Cardiac fibroblast (primary cell): ENCODE measurements at regions not wholly inside any gene's neighbourhood (a gene's known extent, or its start where the extent isn't known, plus 50 kb on each side); places are given as distances from the start of the nearest gene placed in this dataset.

Experiments used
- DNase-seq, 2 donors: peaks; one replicate each; pipeline versions ENCODE4 v3.0.0 to v3.0.0-alpha.2; 2010; ENCODE audit warnings: low read depth in 2 of 2
- H3K4me3 ChIP-seq, 2 donors: replicated peaks in 1 of 2; 1 replicate in 1 of 2; 2 replicates in 1 of 2; pipeline ENCODE4 v1.5.1; 2011; ENCODE audit warnings: low read depth in 2 of 2, low read length in 2 of 2, mild to moderate bottlenecking in 2 of 2, moderate library complexity in 1 of 2
- CTCF ChIP-seq: IDR thresholded peaks from one replicate; pipeline ENCODE4 v1.5.1; 2011; ENCODE audit warnings: low read depth, mild to moderate bottlenecking, low read length, inconsistent platforms

DNA sequence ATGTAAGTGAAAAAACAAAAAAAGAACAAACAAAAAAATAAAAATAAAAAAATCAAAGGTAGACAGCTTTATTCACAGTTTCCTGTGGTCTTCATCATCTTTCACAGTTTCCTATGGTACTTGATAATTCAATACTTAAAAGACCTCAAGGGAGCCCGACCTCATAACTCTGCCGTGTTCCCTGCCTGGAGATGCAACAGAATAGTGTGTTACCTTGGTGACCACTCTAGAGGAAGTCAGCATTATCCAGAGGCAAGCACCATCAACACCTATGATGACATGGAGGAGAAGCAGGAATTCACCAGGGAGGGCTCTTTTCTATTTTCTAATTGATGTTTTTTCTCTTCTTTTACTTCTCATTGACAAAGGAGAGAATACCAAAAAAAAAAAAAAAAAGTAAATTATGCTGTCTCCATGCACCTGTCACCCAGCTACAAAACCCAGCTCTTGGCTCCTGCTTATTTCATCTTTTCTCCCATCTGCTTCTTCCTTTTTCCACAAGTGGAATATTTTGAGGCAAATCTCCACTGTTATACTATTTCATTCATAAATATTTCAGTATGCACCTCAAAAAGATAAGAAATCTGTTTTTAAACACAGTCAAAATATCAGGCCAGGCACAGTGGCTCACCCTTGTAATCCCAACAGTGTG is 95.8 kb upstream of the STXBP5 start:
- H3K4me3 ChIP-seq, result no peak overlapping the region
- DNase-seq, result no peak
- no peak for TF ChIP-seq CTCF

GRCh38 chr6:147109707-147110106 is 94.5 kb upstream of the STXBP5 start:
- no peak overlapping the region for H3K4me3 ChIP-seq
- no peak for TF ChIP-seq CTCF
- no peak for DNase-seq

DNA sequence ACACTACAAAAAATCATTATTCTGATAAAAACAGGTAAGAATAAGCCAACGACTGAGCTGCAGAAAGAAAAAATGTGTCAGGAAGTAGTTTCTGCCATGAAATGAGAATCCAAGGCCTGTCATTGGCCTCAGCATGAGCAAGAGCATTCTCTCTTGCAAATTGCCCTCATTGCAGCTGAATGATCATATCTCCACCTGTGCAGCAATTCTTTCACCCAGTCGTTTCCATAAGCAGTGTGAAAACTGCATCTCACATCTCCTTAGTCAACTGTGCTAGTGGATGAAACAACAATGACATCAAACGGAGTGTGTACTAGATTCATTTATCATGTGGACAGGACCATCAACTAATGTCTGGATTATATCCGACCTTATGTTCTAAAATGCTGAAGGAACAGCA is 88.2 kb upstream of the STXBP5 start:
- H3K4me3 ChIP-seq, result no peak overlapping the region
- TF ChIP-seq CTCF, result no peak
- DNase-seq, result no peak

- no peak for DNase-seq
- no peak for TF ChIP-seq CTCF
- H3K4me3 ChIP-seq, result no peak overlapping the region
Measured at GRCh38 chr6:147117011-147117410, 87.2 kb upstream of the STXBP5 start.

GRCh38 chr6:147117580-147117979 is 86.6 kb upstream of the STXBP5 start:
- TF ChIP-seq CTCF, result no peak
- H3K4me3 ChIP-seq, result no peak overlapping the region
- peak; percentile 30 to 64 for DNase-seq

- TF ChIP-seq CTCF, result no peak
- DNase-seq, result no peak
- H3K4me3 ChIP-seq, result no peak overlapping the region
Measured at GRCh38 chr6:147119310-147119709, 84.9 kb upstream of the STXBP5 start.

DNA sequence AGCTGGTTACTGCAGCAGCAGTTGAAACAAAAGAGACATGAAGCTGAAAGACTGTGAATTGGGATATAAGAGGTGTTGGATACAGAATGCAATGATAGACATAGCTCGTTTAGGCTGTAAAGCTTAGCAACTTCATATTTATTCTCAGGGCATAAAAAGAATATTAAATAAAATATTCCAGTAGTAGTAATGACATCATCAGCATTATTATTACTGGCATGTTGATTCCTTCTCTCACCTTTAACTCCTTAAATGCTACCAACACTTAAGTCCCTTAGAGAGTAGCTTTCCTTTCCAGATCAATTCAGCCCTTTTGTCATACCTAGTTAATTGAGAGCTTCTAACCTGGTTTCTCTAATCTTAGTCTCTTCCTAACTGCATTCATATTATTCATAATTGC is 81.4 kb upstream of the STXBP5 start:
- no peak for DNase-seq
- H3K4me3 ChIP-seq, result no peak overlapping the region
- TF ChIP-seq CTCF, result no peak
